Endothelial cell of umbilical vein (primary cell): ENCODE measurements at regions not wholly inside any gene's neighbourhood (a gene's known extent, or its start where the extent isn't known, plus 50 kb on each side); places are given as distances from the start of the nearest gene placed in this dataset.

Experiments used
- BruUV-seq: library from RNA; stranded (reverse); fragments of 400-500 nt; replicated peaks from 2 replicates; lab custom pipeline; 2021; lab: Mats Ljungman, UMichigan
- CTCF ChIA-PET: fragments of 300-600, 350-600 bp; sonication (Branson Sonifier 250); formaldehyde crosslinking; loops from one replicate; lab custom pipeline; 2021; ENCODE audit warnings: antibody characterized with exemption, inconsistent platforms; lab: Charles Lee
- POLR2A ChIA-PET: fragments of 300-600, 350-600 bp; sonication (Branson Sonifier 250); formaldehyde crosslinking; loops from one replicate; lab custom pipeline; 2021; ENCODE audit warnings: antibody characterized with exemption, inconsistent platforms; lab: Charles Lee
- DNase-seq: peaks from one replicate; pipeline ENCODE4 v3.0.0-alpha.2; 2011; ENCODE audit warnings: low read depth, low spot score
- FAIRE-seq: peaks from 2 replicates; lab custom pipeline; 2011; peaks lifted over from hg19 to GRCh38; lab: Jason Lieb, UNC
- H2AFZ ChIP-seq: 2 replicates; pipeline ENCODE4 v1.6.0; 2012; ENCODE audit warnings: low read depth, low read length, control low read depth, inconsistent platforms
- H3K27ac ChIP-seq: 2 replicates; pipeline ENCODE4 v1.5.1; 2011; ENCODE audit warnings: low read depth, mild to moderate bottlenecking, control low read depth, low read length, moderate library complexity; ENCODE audit not compliant: insufficient read depth
- H3K27me3 ChIP-seq, 2 experiments: 2 replicates each; pipeline versions ENCODE4 v1.6.0 to v1.6.1; 2011; ENCODE audit warnings: low read length in 2 of 2, mixed read lengths in 1 of 2; ENCODE audit not compliant: control insufficient read depth in 2 of 2, insufficient read depth in 2 of 2
- H3K36me3 ChIP-seq, 2 experiments: 2 replicates in 1 of 2; 3 replicates in 1 of 2; pipeline ENCODE4 v1.5.1; 2011; ENCODE audit warnings: low read length in 2 of 2, mild to moderate bottlenecking in 1 of 2, moderate library complexity in 1 of 2; ENCODE audit not compliant: control insufficient read depth in 2 of 2, insufficient read depth in 2 of 2; ENCODE audit errors: extremely low read depth in 1 of 2
- H3K4me1 ChIP-seq: 3 replicates; pipeline ENCODE4 v1.5.1; 2011; ENCODE audit warnings: mild to moderate bottlenecking, low read length; ENCODE audit not compliant: control insufficient read depth, insufficient read depth; ENCODE audit errors: extremely low read depth
- H3K4me2 ChIP-seq: 2 replicates; pipeline ENCODE4 v1.6.1; 2011; ENCODE audit warnings: low read length, control low read depth, mixed read lengths; ENCODE audit not compliant: insufficient read depth
- H3K4me3 ChIP-seq, 3 experiments: fragments of 200-600 bp in 1 of 3; sonication (generic), shearing (Covaris generic) in 1 of 3; replicated peaks in 1 of 3; 2 replicates each; pipeline ENCODE4 v1.5.1; 2011 to 2016; ENCODE audit warnings: control low read depth in 3 of 3, low read length in 3 of 3, mild to moderate bottlenecking in 2 of 3, inconsistent platforms in 1 of 3, low read depth in 1 of 3, moderate library complexity in 1 of 3; ENCODE audit not compliant: insufficient read depth in 1 of 3
- H3K79me2 ChIP-seq: 2 replicates; pipeline ENCODE4 v1.6.0; 2012; ENCODE audit warnings: low read length, inconsistent platforms; ENCODE audit not compliant: control insufficient read depth, insufficient read depth
- H3K9ac ChIP-seq: replicated peaks from 2 replicates; pipeline ENCODE3; 2011; ENCODE audit warnings: low read length, control low read depth; ENCODE audit not compliant: insufficient read depth; ENCODE audit errors: extremely low read depth
- H3K9me1 ChIP-seq: replicated peaks from 3 replicates; pipeline ENCODE4 v1.6.0; 2011; ENCODE audit warnings: mild to moderate bottlenecking, low read length; ENCODE audit not compliant: control insufficient read depth, insufficient read depth; ENCODE audit errors: extremely low read depth
- H3K9me3 ChIP-seq: replicated peaks from 2 replicates; pipeline ENCODE4 v1.5.1; 2012; ENCODE audit warnings: low read length, inconsistent platforms; ENCODE audit not compliant: control insufficient read depth, insufficient read depth
- H4K20me1 ChIP-seq: replicated peaks from 2 replicates; pipeline ENCODE3; 2011; ENCODE audit warnings: mild to moderate bottlenecking, low read length; ENCODE audit not compliant: control insufficient read depth, insufficient read depth; ENCODE audit errors: extremely low read depth
- EZH2 ChIP-seq: IDR thresholded peaks from 2 replicates; pipeline ENCODE4 v1.6.1; 2012; ENCODE audit warnings: borderline replicate concordance, low read depth, mild to moderate bottlenecking, moderate library complexity, low read length, inconsistent platforms; ENCODE audit not compliant: severe bottlenecking
- FOS ChIP-seq: IDR thresholded peaks from 2 replicates; pipeline ENCODE4 v1.6.1; 2011; ENCODE audit warnings: mild to moderate bottlenecking, low read length, moderate library complexity, borderline replicate concordance; ENCODE audit not compliant: insufficient read depth
- GATA2 ChIP-seq: IDR thresholded peaks from 2 replicates; pipeline ENCODE4 v1.7.0; 2011; ENCODE audit warnings: low read depth, mild to moderate bottlenecking, moderate library complexity, mixed read lengths, low read length; ENCODE audit not compliant: insufficient read length, insufficient read depth
- JUN ChIP-seq: IDR thresholded peaks from 2 replicates; pipeline ENCODE4 v1.6.1; 2011; ENCODE audit warnings: borderline replicate concordance, low read depth; ENCODE audit not compliant: insufficient read length, insufficient read depth
- MYC ChIP-seq: IDR thresholded peaks from one replicate; pipeline ENCODE4 v1.6.1; 2011; ENCODE audit warnings: mild to moderate bottlenecking, low read depth, low read length
- POLR2A ChIP-seq: IDR thresholded peaks from 2 replicates; pipeline ENCODE4 v1.6.1; 2012; ENCODE audit warnings: low read depth, mild to moderate bottlenecking, control low read depth, low read length
- POLR2AphosphoS5 ChIP-seq: IDR thresholded peaks from 2 replicates; pipeline ENCODE4 v1.6.1; 2012; ENCODE audit warnings: low read depth, mild to moderate bottlenecking, control low read depth, low read length, moderate library complexity; ENCODE audit not compliant: insufficient read depth
- dilution Hi-C: fragments of 300-500 bp; cut with MboI; formaldehyde crosslinking; loops from one replicate; pipeline ENCODE4 v1.15.0; 2019; ENCODE audit warnings: low sequenced_read_pairs; ENCODE audit not compliant: extremely low pct_ligation_motif_present
- intact Hi-C: fragments of 100-400 bp; cut with micrococcal nuclease; formaldehyde crosslinking; loops from one replicate; pipeline ENCODE4 v1.10.0; 2022
- TF ChIP-seq, protein P1 (sequence below): IDR thresholded peaks from 2 replicates; pipeline ENCODE4 v1.6.1; 2011; ENCODE audit not compliant: insufficient read depth, insufficient read length
- TF ChIP-seq, protein P2 (sequence below), 2 donors: IDR thresholded peaks; 1 replicate in 1 of 2; 2 replicates in 1 of 2; pipeline ENCODE4 v1.5.1; 2011; ENCODE audit warnings: low read length in 2 of 2, mild to moderate bottlenecking in 2 of 2, moderate library complexity in 2 of 2, control low read depth in 1 of 2, inconsistent platforms in 1 of 2, low read depth in 1 of 2; ENCODE audit not compliant: insufficient read depth in 1 of 2; ENCODE audit errors: extremely low read depth in 1 of 2

DNA sequence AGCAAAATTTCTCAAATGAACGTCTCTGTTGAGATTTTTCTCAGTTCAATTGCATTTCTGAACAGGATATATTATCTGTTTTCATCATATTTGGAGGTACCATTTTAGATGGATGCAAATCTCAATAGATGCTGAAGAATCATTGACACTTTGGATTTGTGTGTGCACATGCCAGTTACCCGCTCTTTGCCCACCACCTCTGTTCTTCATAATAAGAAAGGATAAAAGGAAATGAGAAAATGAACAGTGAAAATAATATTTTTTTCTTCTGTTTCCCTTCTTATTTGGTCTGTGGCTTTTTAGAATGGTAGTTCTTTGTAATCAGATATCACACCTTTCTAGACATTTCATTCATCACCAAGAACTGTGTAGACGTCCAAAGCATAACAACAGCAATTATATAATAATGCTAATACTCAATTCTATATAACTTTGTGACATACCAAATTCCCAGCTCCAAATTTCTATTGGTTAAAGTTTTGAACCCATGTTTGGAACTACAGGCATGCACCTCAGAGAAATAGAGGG is 256.7 kb upstream of the SATB1 start:
- no TSS peak for BruUV-seq
- no peaks in the 10 kb centered on the region for H3K27me3 ChIP-seq
- H4K20me1 ChIP-seq, result no peaks in the 10 kb centered on the region
- peaks cover 7% of the 10 kb centered on the region for H3K9me3 ChIP-seq
- no peak overlapping the region for H2AFZ ChIP-seq
- no peak overlapping the region for H3K4me2 ChIP-seq
- H3K27ac ChIP-seq, result no peak overlapping the region
- no peak overlapping the region for H3K9ac ChIP-seq
- ChIA-PET POLR2A (no interaction called here), CTCF (no interaction called here)
- H3K4me3 ChIP-seq, result no peak overlapping the region
- dilution Hi-C loops, result no loop called here
- no peaks in the 10 kb centered on the region for H3K9me1 ChIP-seq
- intact Hi-C loops, result no loop called here
- FAIRE-seq (no peak), DNase-seq (no peak)
- H3K79me2 ChIP-seq, result no peaks in the 10 kb centered on the region
- no peaks in the 10 kb centered on the region for H3K4me1 ChIP-seq
- TF ChIP-seq POLR2AphosphoS5, result no peak
- TF ChIP-seq GATA2, result no peak
- TF ChIP-seq MYC, result no peak
- no peak for TF ChIP-seq POLR2A
- TF ChIP-seq EZH2, result no peak
- no peaks in the 10 kb centered on the region for H3K36me3 ChIP-seq

DNA sequence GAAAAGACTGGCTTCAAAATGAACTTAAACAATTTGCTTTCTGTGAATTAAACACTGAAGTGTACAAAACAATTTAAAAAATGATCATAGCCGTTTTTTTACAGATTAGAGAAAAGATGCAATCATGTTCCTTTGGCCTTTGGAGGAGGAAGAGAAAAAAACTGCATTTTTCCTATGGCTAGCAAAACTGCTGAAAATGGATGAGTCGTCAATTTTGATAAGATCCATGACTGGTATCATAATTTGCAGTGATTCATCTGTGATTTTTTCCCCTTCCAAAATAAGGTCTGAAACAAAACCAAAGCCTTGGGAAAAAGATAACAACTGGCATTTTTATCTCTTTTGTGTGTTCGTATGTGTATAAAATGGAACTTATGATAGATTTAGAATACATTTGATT is 255.6 kb upstream of the SATB1 start:
- Histone ChIP-seq H3K36me3 (no peaks in the 10 kb centered on the region), H3K4me2 (no peak overlapping the region), H3K79me2 (no peaks in the 10 kb centered on the region), H3K4me3 (no peak overlapping the region), H3K9me3 (peaks cover 7% of the 10 kb centered on the region), H2AFZ (no peak overlapping the region), H3K9me1 (no peaks in the 10 kb centered on the region), H4K20me1 (no peaks in the 10 kb centered on the region), H3K9ac (no peak overlapping the region), H3K27ac (no peak overlapping the region), H3K27me3 (no peaks in the 10 kb centered on the region), H3K4me1 (no peaks in the 10 kb centered on the region)
- TF ChIP-seq POLR2AphosphoS5 (no peak), GATA2 (no peak), MYC (no peak), JUN (no peak), FOS (no peak), POLR2A (no peak), EZH2 (no peak)
- TF ChIP-seq, protein P1, sequence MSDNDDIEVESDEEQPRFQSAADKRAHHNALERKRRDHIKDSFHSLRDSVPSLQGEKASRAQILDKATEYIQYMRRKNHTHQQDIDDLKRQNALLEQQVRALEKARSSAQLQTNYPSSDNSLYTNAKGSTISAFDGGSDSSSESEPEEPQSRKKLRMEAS, result no peak
- TF ChIP-seq, protein P2, sequence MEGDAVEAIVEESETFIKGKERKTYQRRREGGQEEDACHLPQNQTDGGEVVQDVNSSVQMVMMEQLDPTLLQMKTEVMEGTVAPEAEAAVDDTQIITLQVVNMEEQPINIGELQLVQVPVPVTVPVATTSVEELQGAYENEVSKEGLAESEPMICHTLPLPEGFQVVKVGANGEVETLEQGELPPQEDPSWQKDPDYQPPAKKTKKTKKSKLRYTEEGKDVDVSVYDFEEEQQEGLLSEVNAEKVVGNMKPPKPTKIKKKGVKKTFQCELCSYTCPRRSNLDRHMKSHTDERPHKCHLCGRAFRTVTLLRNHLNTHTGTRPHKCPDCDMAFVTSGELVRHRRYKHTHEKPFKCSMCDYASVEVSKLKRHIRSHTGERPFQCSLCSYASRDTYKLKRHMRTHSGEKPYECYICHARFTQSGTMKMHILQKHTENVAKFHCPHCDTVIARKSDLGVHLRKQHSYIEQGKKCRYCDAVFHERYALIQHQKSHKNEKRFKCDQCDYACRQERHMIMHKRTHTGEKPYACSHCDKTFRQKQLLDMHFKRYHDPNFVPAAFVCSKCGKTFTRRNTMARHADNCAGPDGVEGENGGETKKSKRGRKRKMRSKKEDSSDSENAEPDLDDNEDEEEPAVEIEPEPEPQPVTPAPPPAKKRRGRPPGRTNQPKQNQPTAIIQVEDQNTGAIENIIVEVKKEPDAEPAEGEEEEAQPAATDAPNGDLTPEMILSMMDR (IDR thresholded peaks at IDR 0.05; ENCODE audit: extremely low read depth in 1 of 2, insufficient read depth in 1 of 2, low read depth in 1 of 2, low read length in 2 of 2), result no peak
- ChIA-PET POLR2A (no interaction called here), CTCF (no interaction called here)
- no peak for FAIRE-seq
- BruUV-seq, result no TSS peak
- intact Hi-C loops (no loop called here), dilution Hi-C loops (no loop called here)
- no peak for DNase-seq
